Lower leg skin (tissue), 4 donors: ENCODE measurements at regions not wholly inside any gene's neighbourhood (a gene's known extent, or its start where the extent isn't known, plus 50 kb on each side); places are given as distances from the start of the nearest gene placed in this dataset.

Experiments used
- DNase-seq, 2 donors: peaks; one replicate each; pipeline ENCODE4 v3.0.0-alpha.2; 2019; ENCODE audit warnings: low spot score in 2 of 2
- H3K4me3 ChIP-seq: fragments of 200-600 bp; sonication (generic); 2 replicates; pipeline ENCODE4 v1.5.1; 2017; ENCODE audit warnings: mild to moderate bottlenecking, low read depth; ENCODE audit not compliant: poor library complexity, severe bottlenecking
- POLR2A ChIP-seq, 2 donors: fragments of 450-650 bp; IDR thresholded peaks; one replicate each; pipeline ENCODE4 v1.6.1; 2016 to 2017; ENCODE audit warnings: antibody characterized with exemption in 2 of 2, mild to moderate bottlenecking in 1 of 2, moderate library complexity in 1 of 2
- WGBS, 2 donors: methylation state at CpG; one replicate each; pipeline ENCODE4 v1.1.5; 2018; 5-methylcytosine and 5-hydroxymethylcytosine counted together
- intact Hi-C: fragments of 100-400 bp; cut with DNase I; formaldehyde crosslinking; loops from one replicate; pipeline ENCODE4 v1.15.0; 2023; ENCODE audit warnings: low total_unique reads
- TF ChIP-seq, protein P1 (sequence below), 3 donors: fragments of 450-650 bp; IDR thresholded peaks; one replicate each; pipeline ENCODE4 v1.5.1; 2016; ENCODE audit warnings: antibody characterized with exemption in 3 of 3, mild to moderate bottlenecking in 3 of 3, moderate library complexity in 2 of 3

DNA sequence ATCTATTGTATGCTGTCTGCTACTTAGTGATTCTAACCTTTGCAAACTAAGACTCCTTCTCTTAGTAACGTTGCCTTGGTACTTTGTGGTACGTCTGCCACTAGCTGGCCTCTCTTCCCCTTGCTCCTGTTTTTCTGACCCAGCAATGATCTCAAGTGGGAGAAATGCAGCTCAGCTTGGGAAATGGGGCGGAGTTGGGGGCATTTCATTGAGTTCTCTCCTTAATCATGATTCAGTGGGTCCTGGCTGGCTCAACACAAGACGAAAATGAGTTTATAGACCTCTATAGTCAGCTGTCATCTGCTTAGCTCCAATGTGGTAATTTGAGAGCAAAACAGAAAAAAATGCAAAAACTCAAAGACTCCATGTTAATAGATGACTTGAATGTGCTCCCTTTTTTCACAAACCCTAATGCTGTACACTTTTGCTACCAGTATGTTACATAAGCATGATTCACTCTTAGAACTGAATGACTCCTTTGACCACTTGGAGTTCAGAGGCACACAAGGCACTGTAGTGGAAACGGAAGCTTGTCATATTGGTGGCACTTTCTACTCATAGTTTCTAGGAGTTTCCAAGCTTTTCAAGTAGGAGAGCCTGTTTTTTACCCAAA, 55.3 kb upstream of the SOX4 start:
- H3K4me3 ChIP-seq, result no peak overlapping the region
- TF ChIP-seq POLR2A (IDR thresholded peaks at IDR 0.05), result no peak
- TF ChIP-seq, protein P1, sequence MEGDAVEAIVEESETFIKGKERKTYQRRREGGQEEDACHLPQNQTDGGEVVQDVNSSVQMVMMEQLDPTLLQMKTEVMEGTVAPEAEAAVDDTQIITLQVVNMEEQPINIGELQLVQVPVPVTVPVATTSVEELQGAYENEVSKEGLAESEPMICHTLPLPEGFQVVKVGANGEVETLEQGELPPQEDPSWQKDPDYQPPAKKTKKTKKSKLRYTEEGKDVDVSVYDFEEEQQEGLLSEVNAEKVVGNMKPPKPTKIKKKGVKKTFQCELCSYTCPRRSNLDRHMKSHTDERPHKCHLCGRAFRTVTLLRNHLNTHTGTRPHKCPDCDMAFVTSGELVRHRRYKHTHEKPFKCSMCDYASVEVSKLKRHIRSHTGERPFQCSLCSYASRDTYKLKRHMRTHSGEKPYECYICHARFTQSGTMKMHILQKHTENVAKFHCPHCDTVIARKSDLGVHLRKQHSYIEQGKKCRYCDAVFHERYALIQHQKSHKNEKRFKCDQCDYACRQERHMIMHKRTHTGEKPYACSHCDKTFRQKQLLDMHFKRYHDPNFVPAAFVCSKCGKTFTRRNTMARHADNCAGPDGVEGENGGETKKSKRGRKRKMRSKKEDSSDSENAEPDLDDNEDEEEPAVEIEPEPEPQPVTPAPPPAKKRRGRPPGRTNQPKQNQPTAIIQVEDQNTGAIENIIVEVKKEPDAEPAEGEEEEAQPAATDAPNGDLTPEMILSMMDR (IDR thresholded peaks at IDR 0.05), result no peak
- no peak for DNase-seq
- intact Hi-C loops, result no loop called here
- 63 to 65% methylated on average over 5 of the region's 5 CpGs for WGBS, 2 donors

- DNase-seq, result no peak
- no peak for TF ChIP-seq POLR2A (IDR thresholded peaks at IDR 0.05)
- TF ChIP-seq, protein P1 (IDR thresholded peaks at IDR 0.05), result no peak
- WGBS, 2 donors, result 68 to 81% methylated on average over 4 of the region's 4 CpGs
- no peak overlapping the region for H3K4me3 ChIP-seq
- intact Hi-C loops, result loop anchor here (5.0 kb wide), 1 partner anchor 1242 kb away; no protein-coding TSS in a partner anchor
These were observed 53.9 kb upstream of the SOX4 start for GRCh38 chr6:21539621-21540100.
